CD4-positive, alpha-beta memory T cell (primary cell): ENCODE measurements at regions not wholly inside any gene's neighbourhood (a gene's known extent, or its start where the extent isn't known, plus 50 kb on each side); places are given as distances from the start of the nearest gene placed in this dataset.

Source experiments
- CTCF ChIA-PET: fragments of 350-600 bp; sonication (Branson Sonifier 250); formaldehyde crosslinking; loops from one replicate; lab custom pipeline; 2021; ENCODE audit warnings: inconsistent platforms; ENCODE audit not compliant: partially characterized antibody; lab: Charles Lee
- POLR2A ChIA-PET: fragments of 350-600 bp; sonication (Branson Sonifier 250); formaldehyde crosslinking; loops from one replicate; lab custom pipeline; 2021; ENCODE audit not compliant: partially characterized antibody; lab: Charles Lee
- DNase-seq, 5 donors: peaks; one replicate each; pipeline versions ENCODE4 v3.0.0 to v3.0.0-alpha.2; 2020 to 2022; ENCODE audit warnings: mixed read lengths in 1 of 5
- H3K27ac ChIP-seq: one replicate; pipeline ENCODE4 v1.7.0; 2013; ENCODE audit warnings: low read depth, low read length
- H3K27me3 ChIP-seq: 2 replicates; pipeline ENCODE4 v1.7.0; 2013; ENCODE audit warnings: mild to moderate bottlenecking, low read length, moderate library complexity; ENCODE audit not compliant: insufficient read depth
- H3K36me3 ChIP-seq: 2 replicates; pipeline ENCODE4 v1.7.0; 2013; ENCODE audit warnings: mild to moderate bottlenecking, low read length, moderate library complexity; ENCODE audit not compliant: insufficient read depth
- H3K4me1 ChIP-seq: 2 replicates; pipeline ENCODE4 v1.7.0; 2013; ENCODE audit warnings: mild to moderate bottlenecking, low read length, moderate library complexity; ENCODE audit not compliant: insufficient read depth
- H3K4me3 ChIP-seq, 2 donors: one replicate each; pipeline ENCODE4 v1.7.0; 2013; ENCODE audit warnings: low read length in 2 of 2, mild to moderate bottlenecking in 1 of 2
- H3K9me3 ChIP-seq, 2 donors: one replicate each; pipeline ENCODE4 v1.7.0; 2013; ENCODE audit warnings: low read length in 2 of 2, control low read depth in 1 of 2; ENCODE audit not compliant: control insufficient read depth in 1 of 2
- H3K27ac Mint-ChIP-seq, 7 donors: one replicate each; pipeline ENCODE4 v1.8.0; 2020 to 2021; ENCODE audit warnings: mixed read lengths in 7 of 7, mild to moderate bottlenecking in 6 of 7, inconsistent platforms in 3 of 7, moderate library complexity in 3 of 7
- H3K27me3 Mint-ChIP-seq, 2 donors: one replicate each; pipeline ENCODE4 v1.8.0; 2020 to 2021; ENCODE audit warnings: mixed read lengths in 2 of 2
- H3K36me3 Mint-ChIP-seq, 2 donors: one replicate each; pipeline ENCODE4 v1.8.0; 2020 to 2021; ENCODE audit warnings: mixed read lengths in 2 of 2, inconsistent platforms in 1 of 2, mild to moderate bottlenecking in 1 of 2
- H3K4me1 Mint-ChIP-seq, 4 donors: one replicate each; pipeline ENCODE4 v1.8.0; 2020 to 2021; ENCODE audit warnings: mixed read lengths in 4 of 4, mild to moderate bottlenecking in 1 of 4
- H3K4me3 Mint-ChIP-seq, 8 donors: one replicate each; pipeline ENCODE4 v1.8.0; 2020 to 2021; ENCODE audit warnings: mixed read lengths in 8 of 8, mild to moderate bottlenecking in 7 of 8, moderate library complexity in 6 of 8, inconsistent platforms in 3 of 8
- H3K9me3 Mint-ChIP-seq, 8 donors: one replicate each; pipeline ENCODE4 v1.8.0; 2020 to 2021; ENCODE audit warnings: mixed read lengths in 8 of 8, mild to moderate bottlenecking in 5 of 8, inconsistent platforms in 3 of 8, moderate library complexity in 1 of 8
- intact Hi-C: fragments of 100-400 bp; cut with micrococcal nuclease; formaldehyde crosslinking; loops from one replicate; pipeline ENCODE4 v1.15.1; 2023

DNA sequence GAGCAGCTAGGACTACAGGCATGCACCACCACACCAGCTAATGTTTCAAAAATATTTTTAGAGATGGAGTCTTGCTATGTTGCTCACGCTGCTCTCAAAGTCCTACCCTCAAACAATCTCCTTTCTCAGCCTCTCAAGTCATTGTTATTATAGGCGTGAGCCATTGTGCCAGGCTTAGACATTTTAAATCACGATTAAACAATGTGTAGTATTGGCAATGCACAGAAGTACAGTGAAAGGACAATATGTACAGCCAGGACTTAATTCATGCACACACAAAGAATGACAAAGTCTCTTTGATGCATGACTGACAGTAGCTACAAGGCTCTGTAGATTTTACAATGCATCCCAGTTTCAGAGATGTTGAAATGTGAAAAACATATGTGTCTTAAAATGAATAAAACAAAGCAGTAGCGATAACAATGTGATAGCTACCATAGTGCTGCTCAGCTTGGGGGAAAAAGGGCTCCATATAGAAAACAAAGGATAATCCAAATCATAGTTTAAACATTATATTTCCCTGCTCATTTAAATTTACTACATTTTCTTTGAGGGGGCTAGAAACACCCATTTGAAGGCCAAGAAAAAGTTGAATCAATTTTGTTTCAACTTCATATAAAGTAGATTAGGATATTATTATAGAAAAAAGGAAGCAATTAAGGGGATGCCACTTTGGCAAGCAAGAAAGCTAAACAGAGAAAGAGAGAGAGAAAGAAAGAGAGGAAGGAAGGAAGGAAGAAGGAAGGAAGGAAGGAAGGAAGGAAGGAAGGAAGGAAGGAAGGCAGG is 272.4 kb upstream of the SMIM31 start:
- Histone ChIP-seq H3K4me3 (no peak overlapping the region), H3K27me3 (no peaks in the 10 kb centered on the region), H3K9me3 (no peaks in the 10 kb centered on the region), H3K36me3 (no peaks in the 10 kb centered on the region), H3K4me1 (no peaks in the 10 kb centered on the region), H3K27ac (no peak overlapping the region)
- intact Hi-C loops: no loop called here
- no peaks in the 10 kb centered on the region for H3K36me3 Mint-ChIP-seq
- CTCF ChIA-PET: no interaction called here
- DNase-seq: no peak
- H3K27ac Mint-ChIP-seq: no peak overlapping the region
- H3K4me3 Mint-ChIP-seq: no peak overlapping the region
- H3K27me3 Mint-ChIP-seq: peaks cover 0 to 1% of the 10 kb centered on the region in 2 donors
- H3K9me3 Mint-ChIP-seq: peaks cover 0 to 3% (median under 1%) of the 10 kb centered on the region in 8 donors
- H3K4me1 Mint-ChIP-seq: no peaks in the 10 kb centered on the region
- POLR2A ChIA-PET: no interaction called here

GRCh38 chr4:164482092-164482404 is 271.9 kb upstream of the SMIM31 start:
- ChIA-PET CTCF (no interaction called here), POLR2A (no interaction called here)
- H3K27ac Mint-ChIP-seq: no peak overlapping the region
- H3K4me1 Mint-ChIP-seq: no peaks in the 10 kb centered on the region
- no peak for DNase-seq
- H3K4me3 Mint-ChIP-seq: no peak overlapping the region
- Histone ChIP-seq H3K27me3 (no peaks in the 10 kb centered on the region), H3K4me1 (no peaks in the 10 kb centered on the region), H3K9me3 (no peaks in the 10 kb centered on the region), H3K27ac (no peak overlapping the region), H3K4me3 (no peak overlapping the region), H3K36me3 (no peaks in the 10 kb centered on the region)
- H3K9me3 Mint-ChIP-seq: peaks cover 0 to 3% (median 0%) of the 10 kb centered on the region in 8 donors
- intact Hi-C loops: no loop called here
- H3K36me3 Mint-ChIP-seq: no peaks in the 10 kb centered on the region
- H3K27me3 Mint-ChIP-seq: peaks cover 0 to 1% of the 10 kb centered on the region in 2 donors

DNA sequence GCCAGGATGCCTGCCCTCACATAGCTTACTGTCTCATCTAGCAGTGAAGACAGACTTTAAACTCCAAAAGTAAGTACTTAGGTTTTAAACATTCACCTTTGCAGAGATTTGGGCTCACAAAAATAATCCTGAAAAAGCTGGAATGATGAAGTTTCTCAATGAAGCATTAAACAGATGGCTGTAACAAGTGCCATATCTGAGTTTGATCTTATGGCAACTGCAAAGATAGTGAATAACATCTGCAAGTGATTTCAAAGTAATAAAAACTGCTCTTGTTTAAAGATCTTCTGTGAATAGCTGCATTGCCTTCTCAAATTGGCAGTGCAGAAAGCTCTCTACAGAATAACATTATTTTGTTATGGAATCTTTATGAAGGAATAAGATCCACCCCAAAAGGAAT is 271.2 kb upstream of the SMIM31 start:
- H3K9me3 Mint-ChIP-seq: peaks cover 0 to 3% (median 0%) of the 10 kb centered on the region in 8 donors
- no peaks in the 10 kb centered on the region for H3K36me3 ChIP-seq
- H3K4me3 Mint-ChIP-seq: no peak overlapping the region
- no peaks in the 10 kb centered on the region for H3K4me1 ChIP-seq
- no peak for DNase-seq
- ChIA-PET POLR2A (no interaction called here), CTCF (no interaction called here)
- H3K27me3 ChIP-seq: no peaks in the 10 kb centered on the region
- no peak overlapping the region for H3K4me3 ChIP-seq
- peaks cover 0 to 1% of the 10 kb centered on the region in 2 donors for H3K27me3 Mint-ChIP-seq
- H3K36me3 Mint-ChIP-seq: no peaks in the 10 kb centered on the region
- no peak overlapping the region for H3K27ac ChIP-seq
- no peaks in the 10 kb centered on the region for H3K4me1 Mint-ChIP-seq
- H3K27ac Mint-ChIP-seq: no peak overlapping the region
- intact Hi-C loops: no loop called here
- H3K9me3 ChIP-seq: no peaks in the 10 kb centered on the region

DNA sequence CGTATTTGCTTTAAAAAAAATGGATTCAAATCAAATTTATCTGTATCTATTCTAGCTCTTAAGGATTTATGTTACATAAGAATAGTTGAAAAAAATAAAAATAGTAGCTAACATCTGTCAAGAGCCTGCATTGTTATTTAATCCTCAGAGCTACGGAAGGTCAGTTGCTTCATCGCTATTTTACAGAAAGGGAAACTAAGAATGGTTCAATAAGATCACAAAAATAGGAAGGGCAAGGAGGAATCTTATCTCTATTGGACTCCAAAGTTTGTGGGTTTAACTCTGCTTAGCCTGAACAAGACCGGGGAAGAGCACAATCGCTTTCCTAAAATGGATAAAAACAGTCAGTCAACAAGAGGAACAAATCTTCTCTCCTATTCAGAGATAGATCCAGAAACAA is 270.2 kb upstream of the SMIM31 start:
- intact Hi-C loops: no loop called here
- Mint-ChIP-seq H3K27me3 (peaks cover 0 to 1% of the 10 kb centered on the region in 2 donors), H3K4me1 (no peaks in the 10 kb centered on the region), H3K4me3 (no peak overlapping the region), H3K27ac (no peak overlapping the region), H3K36me3 (no peaks in the 10 kb centered on the region), H3K9me3 (peaks cover 0 to 3% (median 0%) of the 10 kb centered on the region in 8 donors)
- POLR2A ChIA-PET: no interaction called here
- Histone ChIP-seq H3K4me1 (no peaks in the 10 kb centered on the region), H3K36me3 (no peaks in the 10 kb centered on the region), H3K27me3 (no peaks in the 10 kb centered on the region), H3K27ac (no peak overlapping the region), H3K9me3 (no peaks in the 10 kb centered on the region), H3K4me3 (no peak overlapping the region)
- CTCF ChIA-PET: no interaction called here
- no peak for DNase-seq

- CTCF ChIA-PET: no interaction called here
Measured at GRCh38 chr4:164484551-164484950, 269.4 kb upstream of the SMIM31 start.

GRCh38 chr4:164485136-164485535 is 268.8 kb upstream of the SMIM31 start:
- DNase-seq: no peak
- H3K27ac ChIP-seq: no peak overlapping the region
- peaks cover 0 to 1% of the 10 kb centered on the region in 2 donors for H3K27me3 Mint-ChIP-seq
- no peak overlapping the region for H3K4me3 ChIP-seq
- CTCF ChIA-PET: no interaction called here
- no peaks in the 10 kb centered on the region for H3K36me3 Mint-ChIP-seq
- no peaks in the 10 kb centered on the region for H3K27me3 ChIP-seq
- no peaks in the 10 kb centered on the region for H3K9me3 ChIP-seq
- H3K36me3 ChIP-seq: no peaks in the 10 kb centered on the region
- H3K4me3 Mint-ChIP-seq: no peak overlapping the region
- no peak overlapping the region for H3K27ac Mint-ChIP-seq
- H3K4me1 ChIP-seq: no peaks in the 10 kb centered on the region
- POLR2A ChIA-PET: no interaction called here
- peaks cover 0 to 3% (median 0%) of the 10 kb centered on the region in 8 donors for H3K9me3 Mint-ChIP-seq
- intact Hi-C loops: no loop called here
- no peaks in the 10 kb centered on the region for H3K4me1 Mint-ChIP-seq

More at GRCh38 chr4:164484551-164484950, 269.4 kb upstream of the SMIM31 start:
- no peak for DNase-seq
- no peaks in the 10 kb centered on the region for H3K4me1 ChIP-seq
- Mint-ChIP-seq H3K27ac (no peak overlapping the region), H3K4me3 (no peak overlapping the region), H3K4me1 (no peaks in the 10 kb centered on the region), H3K27me3 (peaks cover 0 to 1% of the 10 kb centered on the region in 2 donors), H3K36me3 (no peaks in the 10 kb centered on the region), H3K9me3 (peaks cover 0 to 3% (median 0%) of the 10 kb centered on the region in 8 donors)
- no peaks in the 10 kb centered on the region for H3K9me3 ChIP-seq
- intact Hi-C loops: no loop called here
- no peaks in the 10 kb centered on the region for H3K27me3 ChIP-seq
- no peak overlapping the region for H3K4me3 ChIP-seq
- POLR2A ChIA-PET: no interaction called here
- H3K36me3 ChIP-seq: no peaks in the 10 kb centered on the region
- H3K27ac ChIP-seq: no peak overlapping the region

DNA sequence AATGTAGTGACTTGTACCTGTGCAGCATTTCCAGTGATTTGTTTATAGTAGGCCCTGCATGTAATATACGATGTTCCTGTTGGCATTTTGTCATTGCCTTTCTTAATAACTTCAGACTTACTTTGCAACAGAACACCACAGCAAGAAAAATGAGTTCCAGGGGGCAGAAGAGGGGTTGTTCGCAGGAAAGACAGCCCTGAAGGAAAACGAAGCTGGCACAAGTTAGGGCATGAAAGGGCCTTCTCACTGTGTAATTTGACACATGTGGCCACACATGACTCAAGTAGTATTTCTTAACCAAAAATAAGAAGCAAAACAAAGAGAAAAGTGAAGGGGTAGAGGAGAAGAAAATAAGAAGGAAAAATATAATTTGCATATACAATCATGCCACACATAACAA is 265.8 kb upstream of the SMIM31 start:
- Mint-ChIP-seq H3K36me3 (no peaks in the 10 kb centered on the region), H3K4me3 (no peak overlapping the region), H3K4me1 (no peaks in the 10 kb centered on the region), H3K27ac (no peak overlapping the region), H3K9me3 (peaks cover 0 to 4% (median 0%) of the 10 kb centered on the region in 8 donors), H3K27me3 (peaks cover 0 to 1% of the 10 kb centered on the region in 2 donors)
- Histone ChIP-seq H3K27ac (no peak overlapping the region), H3K4me1 (no peaks in the 10 kb centered on the region), H3K36me3 (no peaks in the 10 kb centered on the region), H3K9me3 (no peaks in the 10 kb centered on the region), H3K4me3 (no peak overlapping the region), H3K27me3 (no peaks in the 10 kb centered on the region)
- no peak for DNase-seq
- POLR2A ChIA-PET: no interaction called here
- intact Hi-C loops: no loop called here
- CTCF ChIA-PET: no interaction called here
